ENCODE measurements at regions not wholly inside any gene's neighbourhood (a gene's known extent, or its start where the extent isn't known, plus 50 kb on each side); places are given as distances from the start of the nearest gene placed in this dataset.

DNA sequence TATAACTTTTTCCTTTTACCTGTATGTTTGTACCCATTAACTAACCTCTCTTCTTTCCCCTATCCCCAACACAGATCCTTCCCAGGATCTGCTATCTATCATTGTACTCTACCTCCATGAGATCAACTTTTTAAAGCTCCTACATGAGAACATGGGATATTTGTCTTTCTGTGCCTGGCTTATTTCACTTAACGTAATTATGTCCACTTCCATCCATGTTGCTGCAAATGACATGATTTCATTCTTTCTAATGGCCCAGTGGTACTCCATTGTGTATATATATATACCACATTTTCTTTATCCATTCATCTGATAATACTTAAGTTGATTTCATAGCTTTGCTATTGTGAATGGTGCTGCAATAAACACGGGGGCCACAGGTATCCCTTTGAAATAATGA, 135.9 kb upstream of the THUMPD2 start:
- H4K5ac ChIP-seq (ENCODE audit: insufficient read length, low read depth, low read length) = no peak overlapping the region
- no peak overlapping the region for H4K8ac ChIP-seq (ENCODE audit: extremely low read depth, insufficient read depth, low read length)
- H3K4me2 ChIP-seq (ENCODE audit: insufficient read depth in 1 of 2, low read depth in 2 of 2, low read length in 2 of 2) = no peak overlapping the region
- H3K23ac ChIP-seq (ENCODE audit: insufficient read length) = no peak overlapping the region
- H3K4me3 ChIP-seq (ENCODE audit: extremely low read depth in 1 of 4, insufficient read depth in 2 of 4, low read depth in 3 of 4, low read length in 4 of 4) = no peak overlapping the region
- no peak overlapping the region for H2BK12ac ChIP-seq (ENCODE audit: low read depth, low read length)
- ChIA-PET POLR2A (ENCODE audit: partially characterized antibody) (no interaction called here), CTCF (ENCODE audit: partially characterized antibody) (interaction anchor here (0.7 to 2.4 kb wide), 14 partner anchors 8 to 642 kb away, joined by 3 to 12 read pairs (median 3); no protein-coding TSS in a partner anchor)
- no peak overlapping the region for H2AK5ac ChIP-seq (ENCODE audit: low read depth, low read length)
- FAIRE-seq (no peak), DNase-seq (ENCODE audit: low read depth in 1 of 2, low spot score in 2 of 2) (no peak)
- H3K9ac ChIP-seq (replicated peaks in 1 of 4; ENCODE audit: extremely low read depth in 1 of 4, low read depth in 3 of 4, low read length in 3 of 4) = no peak overlapping the region
- no peaks in the 10 kb centered on the region for H3K79me2 ChIP-seq (ENCODE audit: control insufficient read depth in 1 of 2, insufficient read depth in 2 of 2, low read length in 2 of 2)
- H3K27me3 ChIP-seq (replicated peaks in 1 of 4; ENCODE audit: control insufficient read depth in 3 of 4, extremely low read depth in 1 of 4, insufficient read depth in 3 of 4, low read length in 3 of 4) = no peaks in the 10 kb centered on the region
- H2BK5ac ChIP-seq (ENCODE audit: low read depth, low read length) = no peak overlapping the region
- no peak overlapping the region for H2BK15ac ChIP-seq (ENCODE audit: low read length)
- no peak overlapping the region for H3K18ac ChIP-seq (ENCODE audit: extremely low read depth, low read length)
- no peak overlapping the region for H3K14ac ChIP-seq (ENCODE audit: insufficient read length)
- 96% methylated on average over 2 of the region's 2 CpGs; no CpG with 5 or more reads in 1 of the 2 experiments for WGBS, 2 experiments (ENCODE audit: extremely low coverage in 1 of 2, insufficient coverage in 1 of 2, insufficient read length in 1 of 2, insufficient replicate concordance in 2 of 2, low coverage in 1 of 2, low lambda C conversion rate in 2 of 2, missing lambda C conversion rate in 1 of 2)
- no peaks in the 10 kb centered on the region for H3K36me3 ChIP-seq (ENCODE audit: control insufficient read depth in 2 of 4, insufficient read depth in 4 of 4, low read length in 3 of 4)
- H4K20me1 ChIP-seq (replicated peaks in 1 of 2; ENCODE audit: control insufficient read depth in 1 of 2, insufficient read depth in 2 of 2, low read length in 2 of 2) = no peaks in the 10 kb centered on the region
- H3K79me1 ChIP-seq (ENCODE audit: low read depth, low read length) = no peaks in the 10 kb centered on the region
- H3K9me3 ChIP-seq (ENCODE audit: insufficient read depth in 2 of 2, low read depth in 1 of 2, low read length in 1 of 2) = no peaks in the 10 kb centered on the region
- H4K91ac ChIP-seq (replicated peaks; ENCODE audit: insufficient read length, low read length) = no peak overlapping the region
- no peak overlapping the region for H3K27ac ChIP-seq (ENCODE audit: low read depth, low read length)
- no peak overlapping the region for H2BK120ac ChIP-seq (replicated peaks; ENCODE audit: low read depth, low read length)
- TF ChIP-seq BACH1 (IDR thresholded peaks at IDR 0.05; ENCODE audit: low read length) = no peak
- no peak for TF ChIP-seq POLR2A (IDR thresholded peaks at IDR 0.05; ENCODE audit: control extremely low read depth in 1 of 2, low read depth in 2 of 2, low read length in 2 of 2)
- TF ChIP-seq NANOG (IDR thresholded peaks at IDR 0.05; ENCODE audit: insufficient read depth, low read depth, low read length, poor library complexity, severe bottlenecking) = no peak
- TF ChIP-seq CBX5 (IDR thresholded peaks at IDR 0.05; ENCODE audit: low read depth, low read length) = no peak
- no peak for TF ChIP-seq BRCA1 (IDR thresholded peaks at IDR 0.05; ENCODE audit: low read depth, low read length)
- no peak for TF ChIP-seq ZNF274 (IDR thresholded peaks at IDR 0.05; ENCODE audit: borderline replicate concordance, extremely low read depth, low read length)
- TF ChIP-seq RNF2 (IDR thresholded peaks at IDR 0.05; ENCODE audit: borderline replicate concordance, low read depth, low read length, missing control alignments, poor library complexity, severe bottlenecking) = no peak
- TF ChIP-seq TEAD4 (IDR thresholded peaks at IDR 0.05; ENCODE audit: low read depth, low read length) = no peak
- H2BK20ac ChIP-seq (ENCODE audit: low read length) = no peak overlapping the region
- H3K4me1 ChIP-seq (replicated peaks in 1 of 4; ENCODE audit: control insufficient read depth in 3 of 4, insufficient read depth in 4 of 4, low read length in 3 of 4) = peaks cover 0 to 5% (median 0%) of the 10 kb centered on the region in 4 experiments; a peak in 3 of 7 replicates
- H2AFZ ChIP-seq (ENCODE audit: low read length) = no peak overlapping the region
- no peak overlapping the region for H3K4ac ChIP-seq (replicated peaks; ENCODE audit: insufficient read length, low read depth, low read length)
- no peak overlapping the region for H3K56ac ChIP-seq (replicated peaks; ENCODE audit: insufficient read length, low read depth, low read length)
- H3K23me2 ChIP-seq (ENCODE audit: low read depth, low read length) = no peaks in the 10 kb centered on the region

Measured in H1 (cell line).